ENCODE measurements at regions not wholly inside any gene's neighbourhood (a gene's known extent, or its start where the extent isn't known, plus 50 kb on each side); places are given as distances from the start of the nearest gene placed in this dataset.

DNA sequence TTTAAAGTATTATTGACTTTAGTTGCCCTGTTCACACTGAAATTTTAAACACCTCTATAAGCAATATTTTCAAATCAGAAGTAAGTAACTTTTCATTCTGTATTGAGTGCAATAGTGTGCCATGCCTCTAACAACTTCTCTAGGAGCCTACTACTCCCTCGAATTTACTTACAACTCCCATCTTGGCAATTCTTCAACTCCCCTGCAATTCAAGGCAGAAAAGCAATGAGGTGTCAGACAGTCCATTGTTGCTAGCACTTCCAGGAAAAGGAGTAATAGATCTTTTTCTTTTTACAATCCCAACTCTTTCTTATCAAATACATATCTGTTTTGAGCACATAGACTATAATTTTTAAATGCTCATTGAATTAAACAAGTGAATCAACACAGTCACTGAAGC lies 222.7 kb upstream of the PUM3 start:
- DNase-seq (ENCODE audit: extremely low read depth in 1 of 4, low spot score in 3 of 4) (no peak), ATAC-seq (no peak), FAIRE-seq (no peak)
- POLR2A ChIA-PET, result no interaction called here
- Histone ChIP-seq H2AFZ (ENCODE audit: low read depth, low read length) (no peak overlapping the region), H3K9ac (ENCODE audit: insufficient read depth in 1 of 2, low read depth in 2 of 2, low read length in 2 of 2) (no peak overlapping the region), H3K27me3 (ENCODE audit: control insufficient read depth in 2 of 2, insufficient read depth in 2 of 2, low read length in 2 of 2) (no peaks in the 10 kb centered on the region), H3K4me1 (replicated peaks in 1 of 2; ENCODE audit: control insufficient read depth in 2 of 2, insufficient read depth in 2 of 2, low read length in 2 of 2) (no peaks in the 10 kb centered on the region), H3K36me3 (ENCODE audit: control insufficient read depth, insufficient read depth, low read length) (no peaks in the 10 kb centered on the region), H3K4me2 (ENCODE audit: insufficient read depth, low read length) (no peak overlapping the region), H3K4me3 (no peak overlapping the region), H3K79me2 (ENCODE audit: control insufficient read depth, insufficient read depth, low read length) (no peaks in the 10 kb centered on the region), H3K27ac (ENCODE audit: extremely low read depth, low read depth, low read length) (no peak overlapping the region), H4K20me1 (replicated peaks; ENCODE audit: control insufficient read depth, insufficient read depth, low read length) (no peaks in the 10 kb centered on the region), H3K9me1 (ENCODE audit: control insufficient read depth, insufficient read depth, low read length) (no peaks in the 10 kb centered on the region), H3K9me3 (replicated peaks; ENCODE audit: control insufficient read depth, insufficient read depth, low read depth, low read length) (no peaks in the 10 kb centered on the region)
- in situ Hi-C loops (cut with MboI), result no loop called here
- TF ChIP-seq, protein P1, sequence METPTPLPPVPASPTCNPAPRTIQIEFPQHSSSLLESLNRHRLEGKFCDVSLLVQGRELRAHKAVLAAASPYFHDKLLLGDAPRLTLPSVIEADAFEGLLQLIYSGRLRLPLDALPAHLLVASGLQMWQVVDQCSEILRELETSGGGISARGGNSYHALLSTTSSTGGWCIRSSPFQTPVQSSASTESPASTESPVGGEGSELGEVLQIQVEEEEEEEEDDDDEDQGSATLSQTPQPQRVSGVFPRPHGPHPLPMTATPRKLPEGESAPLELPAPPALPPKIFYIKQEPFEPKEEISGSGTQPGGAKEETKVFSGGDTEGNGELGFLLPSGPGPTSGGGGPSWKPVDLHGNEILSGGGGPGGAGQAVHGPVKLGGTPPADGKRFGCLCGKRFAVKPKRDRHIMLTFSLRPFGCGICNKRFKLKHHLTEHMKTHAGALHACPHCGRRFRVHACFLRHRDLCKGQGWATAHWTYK (CRISPR knock-in tag; IDR thresholded peaks at IDR 0.05), result no peak
- TF ChIP-seq BRF2 (IDR thresholded peaks at IDR 0.05; ENCODE audit: borderline replicate concordance, insufficient read depth, insufficient read length) (no peak), POLR2G (IDR thresholded peaks at IDR 0.05; ENCODE audit: low read depth, low read length) (no peak), E2F3 (CRISPR knock-in tag; IDR thresholded peaks at IDR 0.05) (no peak), RAD21 (CRISPR knock-in tag; conservative IDR thresholded peaks at IDR 0.05 in 1 of 2, IDR thresholded peaks at IDR 0.05 in 1 of 2) (no peak)
- CTCF ChIA-PET (ENCODE audit: low intra/inter-chr PET ratio), result no interaction called here
- WGBS (ENCODE audit: insufficient coverage, low coverage, missing lambda C conversion rate), result 0% methylated on average over 1 of the region's 1 CpG
- intact Hi-C loops (cut with micrococcal nuclease), result no loop called here
- BruUV-seq (replicated peaks), result no TSS peak

Data from K562 (cell line).